ENCODE measurements at regions not wholly inside any gene's neighbourhood (a gene's known extent, or its start where the extent isn't known, plus 50 kb on each side); places are given as distances from the start of the nearest gene placed in this dataset.

DNA sequence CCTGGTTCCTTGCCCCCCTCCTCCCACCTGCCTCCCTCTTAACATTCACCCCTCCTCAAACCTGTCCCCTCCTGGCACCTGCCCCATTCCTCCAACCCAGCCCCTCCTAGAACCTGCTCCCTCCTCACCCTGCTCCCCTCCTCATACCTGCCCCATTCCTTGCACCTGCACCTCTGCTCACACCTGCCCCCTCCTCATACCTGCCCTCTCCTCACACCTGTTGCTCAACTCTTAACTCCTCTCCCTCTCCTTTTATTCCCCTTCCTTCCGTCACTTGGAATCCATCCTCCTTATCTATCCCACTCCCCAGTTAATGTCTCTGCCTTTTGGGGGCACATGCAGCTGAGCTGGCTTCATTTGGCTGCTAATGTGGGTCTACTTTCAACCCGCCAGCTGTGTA, 712.1 kb downstream of the MTRR start:
- Histone ChIP-seq H3K9me3 (replicated peaks in 1 of 3) (no peaks in the 10 kb centered on the region), H3K4me1 (replicated peaks in 1 of 2) (no peaks in the 10 kb centered on the region), H3K27me3 (no peaks in the 10 kb centered on the region), H3K4me3 (no peak overlapping the region), H3K36me3 (replicated peaks in 1 of 2) (no peaks in the 10 kb centered on the region), H3K27ac (no peak overlapping the region)
- intact Hi-C loops (cut with DNase I), result no loop called here
- no peak for DNase-seq
- WGBS, 4 donors, result 59 to 89% (median 77%) methylated on average over 2 of the region's 2 CpGs
- no peak for TF ChIP-seq POLR2A (IDR thresholded peaks at IDR 0.05)

- Histone ChIP-seq H3K4me1 (replicated peaks in 1 of 2) (no peaks in the 10 kb centered on the region), H3K27ac (no peak overlapping the region), H3K9me3 (replicated peaks in 1 of 3) (no peaks in the 10 kb centered on the region), H3K27me3 (no peaks in the 10 kb centered on the region), H3K4me3 (no peak overlapping the region), H3K36me3 (replicated peaks in 1 of 2) (no peaks in the 10 kb centered on the region)
- no peak for DNase-seq
- intact Hi-C loops (cut with DNase I), result no loop called here
- 72 to 74% (median 73%) methylated on average over 3 of the region's 3 CpGs for WGBS, 4 donors
- TF ChIP-seq CTCF (IDR thresholded peaks at IDR 0.05) (no peak), POLR2A (IDR thresholded peaks at IDR 0.05) (no peak)
Measured at GRCh38 chr5:8585230-8586018, 716.5 kb downstream of the MTRR start.

- TF ChIP-seq POLR2A (IDR thresholded peaks at IDR 0.05), result no peak
- TF ChIP-seq CTCF (IDR thresholded peaks at IDR 0.05), result no peak
- Histone ChIP-seq H3K4me3 (no peak overlapping the region), H3K27ac (no peak overlapping the region), H3K36me3 (replicated peaks in 1 of 2) (no peaks in the 10 kb centered on the region), H3K4me1 (replicated peaks in 1 of 2) (peaks cover 0 to 4% of the 10 kb centered on the region in 2 donors), H3K9me3 (replicated peaks in 1 of 3) (no peaks in the 10 kb centered on the region), H3K27me3 (no peaks in the 10 kb centered on the region)
- 56 to 93% (median 75%) methylated on average over 1 of the region's 1 CpG for WGBS, 4 donors
- DNase-seq, result no peak
- intact Hi-C loops (cut with DNase I), result no loop called here
Measured at GRCh38 chr5:8590959-8591358, 722.0 kb downstream of the MTRR start.

DNA sequence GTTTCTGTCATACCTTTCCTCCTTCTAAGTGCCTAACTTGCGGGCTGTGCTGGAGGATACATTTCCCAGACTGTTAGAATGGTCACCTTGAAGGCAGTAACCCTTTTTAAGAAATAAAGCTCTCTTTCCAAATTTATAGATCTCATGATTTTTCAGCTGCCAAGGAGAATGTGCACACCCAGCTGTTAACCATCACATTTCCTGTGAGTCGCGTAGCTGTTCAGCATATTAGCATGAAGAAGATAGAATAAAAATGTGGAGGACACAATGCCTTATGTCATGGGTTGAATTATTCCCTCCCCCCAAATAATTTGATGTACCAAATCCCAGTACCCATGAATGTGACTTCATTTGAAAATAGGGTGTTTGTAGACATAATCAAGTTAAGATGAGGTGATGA, 729.4 kb downstream of the MTRR start:
- H3K9me3 ChIP-seq (replicated peaks in 1 of 3), result no peaks in the 10 kb centered on the region
- H3K27me3 ChIP-seq, result no peaks in the 10 kb centered on the region
- whole genome bisulfite sequencing, 4 donors, result 82 to 93% (median 88%) methylated on average over 3 of the region's 3 CpGs
- no peaks in the 10 kb centered on the region for H3K4me1 ChIP-seq (replicated peaks in 1 of 2)
- H3K4me3 ChIP-seq, result no peak overlapping the region
- no peak for DNase-seq
- H3K36me3 ChIP-seq (replicated peaks in 1 of 2), result no peaks in the 10 kb centered on the region
- TF ChIP-seq CTCF (IDR thresholded peaks at IDR 0.05) (no peak), POLR2A (IDR thresholded peaks at IDR 0.05) (no peak)
- intact Hi-C loops (cut with DNase I), result no loop called here
- no peak overlapping the region for H3K27ac ChIP-seq

GRCh38 chr5:8598996-8599395, 730.0 kb downstream of the MTRR start:
- Histone ChIP-seq H3K9me3 (replicated peaks in 1 of 3) (no peaks in the 10 kb centered on the region), H3K4me1 (replicated peaks in 1 of 2) (no peaks in the 10 kb centered on the region), H3K4me3 (no peak overlapping the region), H3K27me3 (no peaks in the 10 kb centered on the region), H3K27ac (no peak overlapping the region), H3K36me3 (replicated peaks in 1 of 2) (no peaks in the 10 kb centered on the region)
- no peak for DNase-seq
- no peak for TF ChIP-seq POLR2A (IDR thresholded peaks at IDR 0.05)
- no peak for TF ChIP-seq CTCF (IDR thresholded peaks at IDR 0.05)
- intact Hi-C loops (cut with DNase I), result no loop called here
- 80 to 91% (median 85%) methylated on average over 2 of the region's 2 CpGs for WGBS, 4 donors
